HuH-7 (cell line): ENCODE measurements at regions not wholly inside any gene's neighbourhood (a gene's known extent, or its start where the extent isn't known, plus 50 kb on each side); places are given as distances from the start of the nearest gene placed in this dataset.
"Not testable (repeated sequence)": the region's sequence is repeated elsewhere in the genome, so short reads cannot be mapped to it uniquely, and the experiment has no call there.

Experiments
- DNase-seq: peaks from one replicate; pipeline ENCODE4 v3.0.0; 2011; ENCODE audit warnings: low spot score

GRCh38 chr14:23751616-23752015 lies 115.5 kb downstream of the DHRS2 start:
- DNase-seq: no peak

GRCh38 chr14:23763394-23763793 lies 127.2 kb downstream of the DHRS2 start:
- DNase-seq: no peak

- DNase-seq: no peak
Measured at GRCh38 chr14:23766737-23767401, 130.7 kb downstream of the DHRS2 start.

GRCh38 chr14:23769221-23769728 lies 133.1 kb downstream of the DHRS2 start:
- DNase-seq: not testable (repeated sequence)

GRCh38 chr14:23773981-23774380 lies 137.8 kb downstream of the DHRS2 start:
- no peak for DNase-seq

- DNase-seq: no peak
Measured at GRCh38 chr14:23776296-23776695, 140.1 kb downstream of the DHRS2 start.

GRCh38 chr14:23785208-23785607 lies 149.0 kb downstream of the DHRS2 start:
- DNase-seq: no peak

- DNase-seq: no peak
Measured at GRCh38 chr14:23787436-23787835, 151.3 kb downstream of the DHRS2 start.

GRCh38 chr14:23789696-23790095 lies 153.5 kb downstream of the DHRS2 start:
- DNase-seq: no peak

GRCh38 chr14:23793532-23793931 lies 157.4 kb downstream of the DHRS2 start:
- DNase-seq: no peak

- no peak for DNase-seq
Measured at GRCh38 chr14:23800811-23801210, 152.8 kb upstream of the DHRS4 start.

GRCh38 chr14:23801766-23802165 lies 151.8 kb upstream of the DHRS4 start:
- no peak for DNase-seq

GRCh38 chr14:23804817-23805216 lies 148.8 kb upstream of the DHRS4 start:
- DNase-seq: no peak

- no peak for DNase-seq
Measured at GRCh38 chr14:23805761-23806160, 147.8 kb upstream of the DHRS4 start.

GRCh38 chr14:23814527-23815256 lies 138.9 kb upstream of the DHRS4 start:
- DNase-seq: no peak

GRCh38 chr14:23816371-23816770 lies 137.2 kb upstream of the DHRS4 start:
- no peak for DNase-seq

GRCh38 chr14:23817164-23817767 lies 136.3 kb upstream of the DHRS4 start:
- DNase-seq: no peak

GRCh38 chr14:23827100-23827892 lies 126.3 kb upstream of the DHRS4 start:
- no peak for DNase-seq

GRCh38 chr14:23828001-23828400 lies 125.6 kb upstream of the DHRS4 start:
- no peak for DNase-seq

- no peak for DNase-seq
Measured at GRCh38 chr14:23828616-23829015, 125.0 kb upstream of the DHRS4 start.

- no peak for DNase-seq
Measured at GRCh38 chr14:23829736-23830471, 123.7 kb upstream of the DHRS4 start.

- no peak for DNase-seq
Measured at GRCh38 chr14:23831596-23831995, 122.0 kb upstream of the DHRS4 start.
